WTC11 (cell line): ENCODE measurements at regions not wholly inside any gene's neighbourhood (a gene's known extent, or its start where the extent isn't known, plus 50 kb on each side); places are given as distances from the start of the nearest gene placed in this dataset.

Experiments used
- CTCF ChIP-seq: fragments of 200-600 bp; IDR thresholded peaks from 2 replicates; pipeline ENCODE4 v1.8.0; 2022; ENCODE audit warnings: antibody characterized with exemption
- FOXJ3 ChIP-seq: sonication (generic); formaldehyde crosslinking; IDR thresholded peaks from 2 replicates; pipeline ENCODE4 v1.9.0; 2021; ENCODE audit warnings: missing genetic modification reagents, mild to moderate bottlenecking, borderline replicate concordance
- HMGXB4 ChIP-seq: sonication (generic); formaldehyde crosslinking; IDR thresholded peaks from 2 replicates; pipeline ENCODE4 v1.8.1; 2023; ENCODE audit warnings: mild to moderate bottlenecking, moderate library complexity, missing genetic modification reagents
- JUN ChIP-seq: sonication (generic); formaldehyde crosslinking; IDR thresholded peaks from 2 replicates; pipeline ENCODE4 v1.8.0; 2023; ENCODE audit warnings: mild to moderate bottlenecking, missing genetic modification reagents
- NR2C2 ChIP-seq: sonication (generic); formaldehyde crosslinking; IDR thresholded peaks from 2 replicates; pipeline ENCODE4 v1.8.0; 2022; ENCODE audit warnings: mild to moderate bottlenecking, missing genetic modification reagents
- SMAD4 ChIP-seq: sonication (generic); formaldehyde crosslinking; IDR thresholded peaks from 2 replicates; pipeline ENCODE4 v1.8.0; 2022; ENCODE audit warnings: mild to moderate bottlenecking, missing genetic modification reagents
- SP1 ChIP-seq: sonication (generic); formaldehyde crosslinking; conservative IDR thresholded peaks from 2 replicates; pipeline ENCODE4 v1.8.1; 2022; ENCODE audit warnings: missing genetic modification reagents
- TEAD4 ChIP-seq: sonication (generic); formaldehyde crosslinking; IDR thresholded peaks from 2 replicates; pipeline ENCODE4 v1.8.0; 2022; ENCODE audit warnings: mild to moderate bottlenecking, missing genetic modification reagents
- ZNF121 ChIP-seq: sonication (generic); formaldehyde crosslinking; IDR thresholded peaks from 2 replicates; pipeline ENCODE4 v1.8.0; 2023; ENCODE audit warnings: missing genetic modification reagents
- ZNF263 ChIP-seq: sonication (generic); formaldehyde crosslinking; IDR thresholded peaks from 2 replicates; pipeline ENCODE4 v1.8.1; 2022; ENCODE audit warnings: low read depth, mild to moderate bottlenecking, moderate library complexity, missing genetic modification reagents
- TF ChIP-seq, protein P1 (sequence below): sonication (generic); formaldehyde crosslinking; IDR thresholded peaks from 2 replicates; pipeline ENCODE4 v1.8.1; 2022; ENCODE audit warnings: missing genetic modification reagents, borderline replicate concordance

DNA sequence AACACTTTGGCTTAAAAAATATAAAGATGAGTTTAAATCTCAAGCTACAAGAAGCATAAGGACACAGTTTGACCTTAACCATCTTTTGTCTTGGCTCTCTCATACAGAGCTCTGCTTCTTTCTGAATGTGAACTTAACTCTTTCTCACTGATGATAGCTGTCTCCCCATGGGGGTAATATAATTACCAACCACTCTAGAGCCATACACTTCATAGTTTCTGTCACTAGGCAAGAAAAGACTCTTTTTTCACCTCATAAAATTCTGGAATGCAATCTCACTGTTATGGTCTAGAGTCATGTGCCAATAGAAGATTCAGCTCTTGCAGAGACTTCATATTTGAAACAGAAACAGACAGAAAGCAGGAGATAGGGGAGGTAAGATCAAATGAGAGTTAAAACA lies 481.7 kb upstream of the AGA start:
- TF ChIP-seq JUN (CRISPR knock-in tag) = no peak
- TF ChIP-seq NR2C2 (CRISPR knock-in tag) = no peak
- TF ChIP-seq CTCF = no peak
- no peak for TF ChIP-seq TEAD4 (CRISPR knock-in tag)
- no peak for TF ChIP-seq ZNF263 (CRISPR knock-in tag)
- no peak for TF ChIP-seq SMAD4 (CRISPR knock-in tag)
- no peak for TF ChIP-seq SP1 (CRISPR knock-in tag)
- no peak for TF ChIP-seq ZNF121
- TF ChIP-seq, protein P1, sequence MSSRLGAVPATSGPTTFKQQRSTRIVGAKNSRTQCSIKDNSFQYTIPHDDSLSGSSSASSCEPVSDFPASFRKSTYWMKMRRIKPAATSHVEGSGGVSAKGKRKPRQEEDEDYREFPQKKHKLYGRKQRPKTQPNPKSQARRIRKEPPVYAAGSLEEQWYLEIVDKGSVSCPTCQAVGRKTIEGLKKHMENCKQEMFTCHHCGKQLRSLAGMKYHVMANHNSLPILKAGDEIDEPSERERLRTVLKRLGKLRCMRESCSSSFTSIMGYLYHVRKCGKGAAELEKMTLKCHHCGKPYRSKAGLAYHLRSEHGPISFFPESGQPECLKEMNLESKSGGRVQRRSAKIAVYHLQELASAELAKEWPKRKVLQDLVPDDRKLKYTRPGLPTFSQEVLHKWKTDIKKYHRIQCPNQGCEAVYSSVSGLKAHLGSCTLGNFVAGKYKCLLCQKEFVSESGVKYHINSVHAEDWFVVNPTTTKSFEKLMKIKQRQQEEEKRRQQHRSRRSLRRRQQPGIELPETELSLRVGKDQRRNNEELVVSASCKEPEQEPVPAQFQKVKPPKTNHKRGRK = no peak
- no peak for TF ChIP-seq HMGXB4 (CRISPR knock-in tag)
- TF ChIP-seq FOXJ3 (CRISPR knock-in tag) = no peak
